Heart left ventricle (tissue), 16 donors: ENCODE measurements at regions not wholly inside any gene's neighbourhood (a gene's known extent, or its start where the extent isn't known, plus 50 kb on each side); places are given as distances from the start of the nearest gene placed in this dataset.

Experiments
- ATAC-seq, 4 donors: fragments of 200-7000 bp; cut with Tn5 transposase; one replicate each; pipeline ENCODE4 v1.9.1; 2020 to 2022; ENCODE audit warnings: moderate library complexity in 4 of 4, mild to moderate bottlenecking in 3 of 4, moderate number of reproducible peaks in 1 of 4
- DNase-seq, 5 donors: peaks; one replicate each; pipeline ENCODE4 v3.0.0-alpha.2; 2020
- H3K27ac ChIP-seq, 12 donors: fragments of 200-600 bp; sonication (generic) in 4 of 12; one replicate each; pipeline versions ENCODE4 v1.5.0 to v1.8.0; 2016 to 2022; ENCODE audit warnings: mild to moderate bottlenecking in 2 of 12
- H3K27me3 ChIP-seq, 9 donors: fragments of 200-600 bp; sonication (generic) in 2 of 9; one replicate each; pipeline versions ENCODE4 v1.5.1 to v1.8.0; 2016 to 2022; ENCODE audit warnings: mild to moderate bottlenecking in 3 of 9
- H3K36me3 ChIP-seq, 9 donors: fragments of 200-600 bp; sonication (generic) in 2 of 9; one replicate each; pipeline versions ENCODE4 v1.5.0 to v1.8.0; 2018 to 2022; ENCODE audit warnings: mild to moderate bottlenecking in 2 of 9
- H3K4me1 ChIP-seq, 12 donors: fragments of 200-600 bp; sonication (generic) in 4 of 12; one replicate each; pipeline versions ENCODE4 v1.5.0 to v1.8.0; 2016 to 2022; ENCODE audit warnings: mild to moderate bottlenecking in 3 of 12
- H3K4me3 ChIP-seq, 12 donors: fragments of 200-600 bp; sonication (generic) in 4 of 12; one replicate each; pipeline versions ENCODE4 v1.5.0 to v1.8.0; 2017 to 2022; ENCODE audit warnings: mild to moderate bottlenecking in 9 of 12, moderate library complexity in 4 of 12
- H3K9me3 ChIP-seq, 12 donors: fragments of 200-600 bp; sonication (generic) in 4 of 12; one replicate each; pipeline versions ENCODE4 v1.5.0 to v1.8.0; 2016 to 2022; ENCODE audit warnings: mild to moderate bottlenecking in 1 of 12
- POLR2A ChIP-seq, 2 donors: fragments of 450-650 bp; IDR thresholded peaks; one replicate each; pipeline ENCODE4 v1.6.1; 2017; ENCODE audit warnings: antibody characterized with exemption in 2 of 2, mild to moderate bottlenecking in 2 of 2, moderate library complexity in 2 of 2
- whole genome bisulfite sequencing, 4 donors: extraction: QIAGEN DNeasy Blood & Tissue Kit in 2 of 4; methylation state at CpG; one replicate each; pipeline versions ENCODE4 v1.1.5 to v1.1.7; 2013 to 2018; 5-methylcytosine and 5-hydroxymethylcytosine counted together
- intact Hi-C, 10 donors: fragments of 100-400 bp; cut with DNase I; formaldehyde crosslinking; loops; one replicate each; pipeline versions ENCODE4 v1.11.1 to v1.14.2; 2022
- TF ChIP-seq, protein P1 (sequence below), 12 donors: fragments of 200-600 bp; sonication (generic) in 4 of 12; IDR thresholded peaks; one replicate each; pipeline versions ENCODE4 v1.5.0 to v1.8.0; 2018 to 2022; ENCODE audit warnings: antibody characterized with exemption in 12 of 12, mild to moderate bottlenecking in 5 of 12
- donor health status: ischemic (EF 13 %, LVEDD 7.1; RV severe dilation, severe dysfunction).
- donor health status: healthy with polysubstance abuse.
- donor health status: DM: no; HTN: yes; CAD: no.
- donor health status: DM: no; HTN: no; CAD: no.
- donor health status: ischemic (EF 25% LVEDD 6.9; RV normal size, moderate dysfunction).
- donor health status: ischemic (EF 25% LVEDD 5.7; RV mildly dilated, moderate dysfunction).
- donor health status: healthy.
- donor health status: DM: yes; HTN: yes; CAD: no.
- donor health status: ischemic (EF 35%, LVEDD 5.7; RV mildly dilated, moderate dysfunction).
- donor health status: nonischemic (EF 11% LVEDD 7.7; RV severe dilation, severe dysfunction).
- donor health status: DM: yes; HTN: yes; CAD: no.
- donor health status: PGD.
- donor health status: ischemic (EF 29% LVEDD 5.4; RV normal size, mild dysfunction).
- donor health status: nonischemic (EF 23%, LVEDD 6.1; RV moderate dilation, normal function).

GRCh38 chr2:43071599-43072550 lies 154.5 kb downstream of the ZFP36L2 start:
- Histone ChIP-seq H3K27ac (peak overlapping the region; percentile 20 to 80 (median 70)), H3K9me3 (no peaks in the 10 kb centered on the region), H3K4me3 (no peak overlapping the region), H3K27me3 (no peaks in the 10 kb centered on the region), H3K36me3 (no peaks in the 10 kb centered on the region), H3K4me1 (peaks cover 12 to 82% (median 63%) of the 10 kb centered on the region in 12 donors)
- TF ChIP-seq, protein P1, sequence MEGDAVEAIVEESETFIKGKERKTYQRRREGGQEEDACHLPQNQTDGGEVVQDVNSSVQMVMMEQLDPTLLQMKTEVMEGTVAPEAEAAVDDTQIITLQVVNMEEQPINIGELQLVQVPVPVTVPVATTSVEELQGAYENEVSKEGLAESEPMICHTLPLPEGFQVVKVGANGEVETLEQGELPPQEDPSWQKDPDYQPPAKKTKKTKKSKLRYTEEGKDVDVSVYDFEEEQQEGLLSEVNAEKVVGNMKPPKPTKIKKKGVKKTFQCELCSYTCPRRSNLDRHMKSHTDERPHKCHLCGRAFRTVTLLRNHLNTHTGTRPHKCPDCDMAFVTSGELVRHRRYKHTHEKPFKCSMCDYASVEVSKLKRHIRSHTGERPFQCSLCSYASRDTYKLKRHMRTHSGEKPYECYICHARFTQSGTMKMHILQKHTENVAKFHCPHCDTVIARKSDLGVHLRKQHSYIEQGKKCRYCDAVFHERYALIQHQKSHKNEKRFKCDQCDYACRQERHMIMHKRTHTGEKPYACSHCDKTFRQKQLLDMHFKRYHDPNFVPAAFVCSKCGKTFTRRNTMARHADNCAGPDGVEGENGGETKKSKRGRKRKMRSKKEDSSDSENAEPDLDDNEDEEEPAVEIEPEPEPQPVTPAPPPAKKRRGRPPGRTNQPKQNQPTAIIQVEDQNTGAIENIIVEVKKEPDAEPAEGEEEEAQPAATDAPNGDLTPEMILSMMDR (IDR thresholded peaks at IDR 0.05): no peak
- no peak for TF ChIP-seq POLR2A (IDR thresholded peaks at IDR 0.05)
- ATAC-seq: peak in 2 of 4 donors; percentile 11 to 21
- intact Hi-C loops: loop anchor here in 6 of 10 donors (2.0 to 10.0 kb wide), 7 partner anchors 40 to 155 kb away; partner anchors contain the start of gene ZFP36L2 (in 4 of the 6)
- DNase-seq: peak in 1 of 5 donors; percentile 69
- 84 to 89% (median 86%) methylated on average over 16 of the region's 16 CpGs for WGBS, 4 donors

- no peaks in the 10 kb centered on the region for H3K9me3 ChIP-seq
- peak overlapping the region; percentile 20 to 80 (median 70) for H3K27ac ChIP-seq
- WGBS, 4 donors: 79 to 86% (median 80%) methylated on average over 15 of the region's 15 CpGs
- peaks cover 11 to 72% (median 56%) of the 10 kb centered on the region in 12 donors for H3K4me1 ChIP-seq
- ATAC-seq (peak in 3 of 4 donors; percentile 28 to 38 (median 36)), DNase-seq (peak in 1 of 5 donors; percentile 36)
- no peak overlapping the region for H3K4me3 ChIP-seq
- no peaks in the 10 kb centered on the region for H3K36me3 ChIP-seq
- TF ChIP-seq, protein P1 (IDR thresholded peaks at IDR 0.05): no peak
- no peak for TF ChIP-seq POLR2A (IDR thresholded peaks at IDR 0.05)
- H3K27me3 ChIP-seq: no peaks in the 10 kb centered on the region
- intact Hi-C loops: loop anchor here in 6 of 10 donors (2.0 to 10.0 kb wide), 7 partner anchors 39 to 156 kb away; partner anchors contain the start of gene ZFP36L2 (in 4 of the 6)
Measured at GRCh38 chr2:43070676-43071502, 155.5 kb downstream of the ZFP36L2 start.

DNA sequence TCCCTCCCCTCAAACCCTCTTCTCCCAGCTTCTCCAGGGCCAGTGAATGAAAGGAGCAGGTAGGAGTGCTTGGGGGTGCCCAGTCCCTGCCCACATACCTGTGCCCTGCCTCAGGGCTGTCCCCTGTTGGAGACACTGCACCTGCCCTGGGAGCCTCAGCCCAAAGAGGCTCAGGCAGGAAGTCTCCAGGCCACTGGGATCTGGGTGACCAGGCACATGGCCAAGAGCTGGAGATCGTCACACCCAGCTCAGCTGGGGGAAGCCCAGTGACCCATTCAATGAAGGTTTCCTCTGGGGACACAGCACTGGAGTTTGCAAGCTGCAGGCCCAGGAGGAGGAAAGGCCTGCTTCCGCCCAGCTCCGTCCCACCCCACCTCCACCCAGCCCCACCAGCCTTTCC lies 156.4 kb downstream of the ZFP36L2 start:
- peak; percentile 83 to 89 (median 86) for DNase-seq
- peak; percentile 41 to 79 (median 55) for ATAC-seq
- Histone ChIP-seq H3K4me3 (no peak overlapping the region), H3K4me1 (peaks cover 5 to 64% (median 48%) of the 10 kb centered on the region in 12 donors), H3K27me3 (no peaks in the 10 kb centered on the region), H3K27ac (peak overlapping the region in 9 of 12 donors; percentile 62 to 80 (median 72)), H3K36me3 (no peaks in the 10 kb centered on the region), H3K9me3 (no peaks in the 10 kb centered on the region)
- intact Hi-C loops: loop anchor here in 6 of 10 donors (2.0 to 10.0 kb wide), 7 partner anchors 38 to 157 kb away; partner anchors contain the start of gene ZFP36L2 (in 4 of the 6)
- TF ChIP-seq POLR2A (IDR thresholded peaks at IDR 0.05): no peak
- TF ChIP-seq, protein P1 (IDR thresholded peaks at IDR 0.05): peak in 1 of 12 donors; percentile 24
- 24 to 59% (median 37%) methylated on average over 3 of the region's 3 CpGs for WGBS, 4 donors
